Mucosa of gallbladder (tissue), 1 donor: ENCODE measurements at regions not wholly inside any gene's neighbourhood (a gene's known extent, or its start where the extent isn't known, plus 50 kb on each side); places are given as distances from the start of the nearest gene placed in this dataset.

Experiments
- DNase-seq: peaks from one replicate; pipeline ENCODE4 v3.0.0-alpha.2; 2020; ENCODE audit warnings: low spot score
- donor health status: DM: no; HTN: no; CAD: no.

DNA sequence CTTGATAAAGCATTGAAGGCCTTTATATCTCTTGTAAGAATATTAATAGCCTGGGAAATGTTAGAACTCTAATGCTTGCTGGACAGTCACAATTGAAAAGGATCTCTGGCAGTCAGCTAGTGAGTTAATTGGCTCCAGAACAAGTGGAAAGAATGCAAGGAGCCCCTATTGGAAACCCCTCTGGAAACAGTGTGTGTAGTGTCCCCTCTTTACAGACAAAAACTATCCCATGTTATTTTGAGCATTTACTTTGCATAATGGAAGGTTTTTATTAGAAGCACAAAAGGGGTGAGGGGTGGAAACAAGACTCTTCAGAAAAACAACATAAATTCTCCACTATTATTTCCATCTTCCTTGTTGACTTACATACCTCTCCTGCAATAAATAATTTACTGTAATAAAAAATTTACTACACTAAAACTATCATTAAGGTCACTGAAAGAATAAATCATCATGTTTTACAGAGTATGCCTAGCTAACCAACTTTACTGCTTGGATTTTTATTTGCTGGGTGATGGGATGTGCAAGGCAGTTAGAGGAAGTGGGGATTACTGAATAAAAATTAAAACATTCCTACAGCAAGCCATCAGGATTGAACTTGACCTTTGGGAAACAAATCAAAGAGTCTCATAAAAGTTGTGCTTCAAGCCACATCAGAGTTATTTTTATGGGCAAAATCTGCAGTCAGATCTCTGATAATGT lies 610.4 kb downstream of the TBC1D4 start:
- DNase-seq: no peak

DNA sequence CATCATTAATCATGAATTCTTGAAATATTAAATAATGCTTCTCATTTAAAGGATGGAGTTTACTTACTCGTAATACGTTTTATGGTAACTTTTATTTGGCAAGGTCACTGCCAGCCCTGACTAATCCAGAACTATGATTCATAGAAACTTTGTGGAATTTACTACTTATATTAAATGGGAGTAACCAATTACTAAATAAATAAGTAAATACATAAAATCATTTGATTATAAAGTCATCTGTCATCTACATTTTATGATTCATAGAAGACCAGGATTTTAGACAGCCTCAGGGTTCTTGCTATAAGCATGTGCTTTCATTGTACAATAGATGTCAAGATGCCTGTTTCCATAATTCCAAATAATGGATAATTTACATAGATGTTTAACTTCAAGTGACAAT lies 611.1 kb downstream of the TBC1D4 start:
- DNase-seq: no peak

DNA sequence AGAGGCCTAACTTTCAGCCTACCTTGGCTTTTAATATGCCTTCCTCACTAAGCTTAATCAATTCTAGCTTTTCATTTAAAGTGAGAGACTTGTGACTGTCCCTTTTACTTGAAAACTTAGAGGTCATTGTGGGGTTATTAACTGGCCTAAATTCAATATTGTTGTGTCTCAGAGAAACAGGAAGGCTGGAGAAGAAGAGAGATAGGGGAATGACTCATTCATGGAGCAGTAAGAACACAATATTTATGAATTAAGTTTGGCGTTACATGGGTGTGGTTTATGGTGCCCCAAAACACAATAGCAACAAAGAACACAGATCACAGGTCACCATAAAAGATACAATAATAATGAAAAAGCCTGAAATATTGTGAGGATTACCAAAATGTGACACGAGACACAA lies 612.1 kb downstream of the TBC1D4 start:
- DNase-seq: no peak

DNA sequence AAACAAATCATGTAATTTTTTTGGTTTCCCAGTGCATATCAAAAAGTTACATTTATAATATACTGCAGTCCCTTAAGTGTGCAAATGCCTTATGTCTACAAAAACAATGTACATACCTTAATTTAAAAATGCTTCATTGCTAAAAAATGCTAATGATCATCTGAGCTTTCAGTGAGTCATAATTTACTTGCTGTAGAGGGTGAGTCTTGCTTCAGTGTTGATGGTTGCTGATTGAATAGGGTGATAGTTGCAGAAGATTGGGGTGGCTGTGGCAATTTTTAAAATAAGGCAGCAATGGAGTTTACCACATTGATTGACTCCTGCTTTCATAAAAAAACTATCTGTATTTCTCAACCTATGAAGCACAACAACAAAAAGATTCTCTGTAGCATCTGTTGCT lies 613.9 kb downstream of the TBC1D4 start:
- no peak for DNase-seq

DNA sequence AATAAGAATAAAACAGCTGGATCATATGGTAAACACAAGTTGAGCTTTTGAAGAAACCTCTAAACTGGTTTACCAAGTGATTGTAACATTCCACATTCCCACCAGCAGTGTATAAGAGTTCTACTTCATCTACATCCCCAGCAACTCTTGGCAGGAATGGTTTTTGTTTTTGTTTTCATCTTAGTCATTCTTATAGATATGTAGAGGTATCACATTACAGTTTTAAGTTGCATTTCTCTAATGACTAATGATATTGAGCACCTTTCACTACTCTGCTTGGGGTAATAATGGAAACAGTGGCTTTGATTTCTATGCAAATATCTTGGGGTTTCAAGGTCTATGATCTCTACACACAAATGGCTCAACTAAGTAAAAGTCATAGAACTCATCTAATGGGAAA lies 614.5 kb downstream of the TBC1D4 start:
- DNase-seq: no peak

GRCh38 chr13:74866101-74866500 lies 615.9 kb downstream of the TBC1D4 start:
- no peak for DNase-seq

DNA sequence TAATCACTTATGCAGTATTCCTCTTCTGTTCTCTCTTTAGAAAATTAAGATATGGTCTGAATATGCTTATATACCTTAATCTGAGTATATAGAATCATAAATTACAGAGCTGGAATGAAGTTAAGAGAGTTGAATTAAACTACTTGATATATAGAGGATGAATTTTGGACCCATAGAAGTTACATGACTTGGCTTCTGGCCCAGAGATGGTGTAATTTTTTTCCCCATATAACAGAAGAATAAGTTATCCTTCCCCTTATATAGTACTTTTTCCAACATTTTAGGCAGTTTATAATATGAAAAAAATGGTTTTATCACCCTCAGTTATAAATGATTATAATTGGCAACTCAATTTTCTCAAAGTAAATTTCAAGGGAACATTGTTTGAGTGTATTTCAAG lies 616.3 kb downstream of the TBC1D4 start:
- no peak for DNase-seq

DNA sequence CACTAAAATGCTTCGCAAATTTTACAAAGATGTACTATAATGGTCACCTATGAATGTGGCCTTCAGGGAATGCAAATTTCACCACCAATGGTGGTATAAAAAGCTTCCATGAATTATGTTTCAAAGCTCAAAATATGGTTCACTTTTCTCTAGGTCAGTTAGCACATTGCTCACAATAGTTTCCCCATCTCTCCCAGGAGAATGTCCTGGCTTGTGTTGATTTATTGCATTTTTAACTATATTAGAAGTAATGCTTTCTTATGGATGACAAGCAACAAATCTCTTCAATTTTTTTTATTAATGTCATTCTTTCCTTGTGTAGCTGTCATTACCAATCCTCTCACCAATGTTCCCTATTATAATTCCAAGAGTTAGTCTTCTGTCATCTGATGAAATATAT lies 621.2 kb downstream of the TBC1D4 start:
- DNase-seq: no peak

- no peak for DNase-seq
Observed at GRCh38 chr13:74850893-74851292, 631.1 kb downstream of the TBC1D4 start.

DNA sequence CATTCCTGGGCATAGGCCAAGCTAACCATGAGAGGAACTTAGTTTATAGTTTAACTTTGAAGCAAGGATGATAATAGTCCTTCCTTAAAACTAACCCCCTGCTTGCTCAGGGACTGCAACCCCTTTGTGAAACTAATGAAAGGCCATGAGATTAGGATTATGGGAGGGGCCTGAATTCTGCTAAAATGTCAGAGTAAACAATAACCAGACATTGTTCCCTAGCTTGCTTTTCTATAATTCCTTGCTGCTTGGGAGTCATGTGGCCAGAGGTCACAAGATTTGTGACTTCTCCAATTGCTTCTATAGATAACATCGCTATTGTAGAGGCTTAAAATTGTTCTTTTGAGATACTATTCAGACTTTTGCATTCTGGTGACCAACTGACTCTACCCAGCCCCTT lies 634.0 kb downstream of the TBC1D4 start:
- DNase-seq: no peak

DNA sequence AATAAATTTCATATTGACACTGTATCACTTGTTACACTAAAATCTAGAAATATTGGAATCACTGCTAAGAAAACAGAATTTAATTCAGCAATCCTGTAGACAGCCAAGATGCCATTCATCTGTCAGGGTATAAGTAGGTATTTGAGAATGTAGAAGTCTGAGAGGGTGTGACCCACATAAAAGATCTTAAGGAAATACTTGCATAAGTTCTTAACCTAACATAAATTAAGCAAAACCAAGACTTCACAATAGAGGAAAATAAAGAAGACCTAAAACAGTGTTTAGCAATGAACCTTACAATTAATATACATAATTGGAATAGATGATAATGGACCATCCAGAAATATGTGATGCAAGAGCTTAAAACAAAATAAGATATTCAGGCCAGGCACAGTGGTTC lies 636.2 kb downstream of the TBC1D4 start:
- no peak for DNase-seq

DNA sequence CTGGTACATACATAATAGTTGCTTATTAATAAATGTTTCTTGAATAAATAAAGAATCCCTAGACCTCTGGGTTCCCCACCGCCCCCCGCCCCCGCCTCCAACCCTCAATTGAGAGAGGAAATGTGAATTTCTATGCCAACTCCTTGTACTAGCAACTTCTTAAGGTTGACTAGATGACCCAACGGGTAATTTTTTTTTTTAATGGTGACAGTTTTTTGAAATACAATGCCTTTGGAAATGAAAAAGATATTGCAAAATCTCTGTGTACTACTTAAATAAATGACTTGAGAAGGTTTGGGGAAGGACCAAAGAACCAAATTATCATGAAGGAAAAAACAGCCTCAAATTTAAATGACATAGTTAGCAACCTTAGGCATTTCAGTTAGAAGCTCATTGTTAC lies 640.3 kb downstream of the TBC1D4 start:
- DNase-seq: no peak

DNA sequence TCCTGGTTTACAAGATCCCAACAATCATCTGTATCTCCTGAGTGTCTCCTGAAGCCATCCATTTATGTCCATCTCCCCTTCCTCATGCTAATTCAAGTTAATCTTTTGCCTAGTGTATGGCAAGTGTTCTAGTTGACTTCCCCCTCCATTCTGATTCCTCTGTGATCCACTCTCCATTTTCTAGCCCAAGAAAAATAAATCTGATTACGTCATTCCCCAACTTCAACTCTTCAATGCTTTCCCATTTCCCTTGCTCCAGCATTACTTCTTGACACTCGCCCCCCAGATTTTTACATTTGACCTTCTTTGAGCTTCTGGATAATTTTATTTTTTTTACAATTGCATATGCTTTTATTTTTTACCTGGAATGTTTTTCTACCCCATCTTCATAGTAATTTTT lies 640.8 kb downstream of the TBC1D4 start:
- DNase-seq: no peak

- no peak for DNase-seq
Observed at GRCh38 chr13:74839656-74840055, 642.3 kb downstream of the TBC1D4 start.

DNA sequence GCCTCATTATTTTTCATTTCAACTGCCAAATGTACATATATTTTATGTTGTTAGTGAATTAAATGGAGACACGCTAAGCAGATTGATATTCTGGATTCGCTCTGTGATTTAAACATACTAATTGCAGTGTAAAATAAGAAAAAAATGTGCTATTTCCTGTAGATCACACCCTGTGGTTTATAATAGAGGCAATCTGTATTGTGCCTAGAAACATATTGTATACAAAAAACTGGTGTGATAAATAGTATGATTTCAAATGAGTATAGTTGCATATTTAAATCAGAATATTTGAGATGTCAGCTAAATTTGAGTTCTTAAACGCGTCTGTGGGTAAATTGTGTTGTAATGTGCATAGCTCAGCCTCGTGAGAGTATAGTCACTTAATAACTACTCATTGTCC lies 643.9 kb downstream of the TBC1D4 start:
- no peak for DNase-seq

- no peak for DNase-seq
Observed at GRCh38 chr13:74836628-74837027, 645.3 kb downstream of the TBC1D4 start.

DNA sequence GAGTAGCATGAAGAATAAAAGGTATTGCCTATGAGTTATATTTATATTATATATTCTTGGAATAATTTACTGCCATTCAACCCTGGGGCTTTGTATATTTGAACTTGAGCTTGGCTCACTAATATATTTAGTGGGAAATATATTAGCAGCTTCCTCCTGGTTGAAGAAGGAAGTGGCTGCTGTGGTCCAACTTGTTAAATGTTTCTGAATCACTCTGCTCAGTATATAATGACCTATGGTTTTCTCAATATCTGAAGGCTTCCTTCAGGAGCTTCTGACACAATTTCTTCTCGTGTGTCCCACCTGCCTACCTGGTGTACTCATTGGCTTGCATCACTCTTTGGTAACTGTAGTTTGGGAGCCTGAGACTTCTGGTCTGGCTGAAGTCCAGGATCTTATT lies 646.4 kb downstream of the TBC1D4 start:
- no peak for DNase-seq

- no peak for DNase-seq
Observed at GRCh38 chr13:74825938-74826246, 656.1 kb downstream of the TBC1D4 start.

DNA sequence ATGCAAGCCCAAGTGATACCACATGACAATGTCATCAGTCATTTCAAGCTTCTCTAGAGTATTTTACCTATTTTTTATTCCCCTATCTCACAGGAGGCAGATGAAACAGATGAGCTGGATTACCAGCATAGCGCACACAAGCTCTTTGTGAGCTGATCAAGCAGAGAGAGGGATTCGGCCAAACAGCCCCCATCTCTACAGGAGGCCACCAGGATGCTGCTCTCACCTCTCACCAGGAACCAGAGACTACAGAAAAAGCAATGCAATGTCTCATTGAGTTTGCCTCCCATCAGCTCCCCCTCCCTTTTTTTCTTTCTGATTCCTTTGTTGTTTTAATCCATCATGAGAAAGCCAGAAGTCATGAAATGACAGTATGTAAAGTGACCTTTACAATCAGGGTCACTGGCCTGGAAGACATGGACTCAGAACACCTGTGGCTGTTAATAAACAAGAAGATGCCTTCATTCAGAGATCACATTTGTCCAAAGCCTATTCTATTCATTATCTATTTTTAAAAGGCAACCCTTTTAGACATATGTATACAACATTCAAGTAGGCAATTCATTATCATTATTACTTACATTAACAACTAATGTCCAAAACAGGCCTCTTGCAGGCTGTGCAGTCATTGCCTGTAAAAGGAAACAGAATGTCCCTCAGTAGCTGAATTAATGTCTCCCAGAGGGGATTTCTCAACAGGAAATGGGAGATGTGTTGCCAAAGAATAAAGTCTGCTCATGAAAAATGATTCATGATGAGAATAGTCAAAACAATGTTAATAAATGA lies 656.6 kb downstream of the TBC1D4 start:
- no peak for DNase-seq

DNA sequence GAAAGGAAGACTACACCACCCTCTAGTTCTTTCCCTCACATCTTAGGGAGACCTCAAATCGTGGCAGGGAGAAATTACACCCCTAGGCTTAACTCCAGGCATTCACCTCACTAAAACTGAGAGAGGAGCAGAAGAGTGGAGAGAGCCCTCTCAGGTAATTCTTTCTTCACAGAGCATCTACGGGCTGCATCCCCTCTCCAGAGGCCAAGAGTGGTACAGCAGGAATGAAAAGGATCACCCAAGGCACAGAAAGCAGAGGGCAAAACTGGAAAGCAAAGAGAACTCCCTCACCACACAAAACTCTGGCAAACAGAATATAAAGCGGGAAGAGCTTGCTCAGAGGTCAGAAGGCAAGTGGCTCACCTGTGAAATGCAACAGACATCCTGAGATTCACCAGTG lies 661.2 kb downstream of the TBC1D4 start:
- no peak for DNase-seq

DNA sequence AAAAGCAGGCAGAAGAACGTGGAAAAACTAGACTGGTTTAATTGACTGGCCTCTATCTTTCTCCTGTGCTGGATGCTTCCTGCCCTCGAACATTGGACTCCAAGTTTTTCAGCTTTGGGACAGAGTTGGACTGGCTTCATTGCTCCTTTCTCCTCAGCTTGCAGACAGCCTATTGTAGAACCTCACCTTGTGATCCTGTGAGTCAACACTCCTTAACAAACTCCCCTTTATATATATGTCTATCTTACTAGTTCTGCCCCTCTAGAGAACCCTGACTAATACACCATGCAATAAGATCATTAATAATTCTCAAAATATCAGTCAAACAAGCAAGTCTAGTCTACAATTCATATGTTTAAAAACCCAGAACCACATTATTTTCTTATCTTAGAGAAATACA lies 662.4 kb downstream of the TBC1D4 start:
- DNase-seq: no peak

GRCh38 chr13:74816737-74817136 lies 665.2 kb downstream of the TBC1D4 start:
- no peak for DNase-seq

- no peak for DNase-seq
Observed at GRCh38 chr13:74796157-74796556, 662.0 kb upstream of the KLF12 start.

DNA sequence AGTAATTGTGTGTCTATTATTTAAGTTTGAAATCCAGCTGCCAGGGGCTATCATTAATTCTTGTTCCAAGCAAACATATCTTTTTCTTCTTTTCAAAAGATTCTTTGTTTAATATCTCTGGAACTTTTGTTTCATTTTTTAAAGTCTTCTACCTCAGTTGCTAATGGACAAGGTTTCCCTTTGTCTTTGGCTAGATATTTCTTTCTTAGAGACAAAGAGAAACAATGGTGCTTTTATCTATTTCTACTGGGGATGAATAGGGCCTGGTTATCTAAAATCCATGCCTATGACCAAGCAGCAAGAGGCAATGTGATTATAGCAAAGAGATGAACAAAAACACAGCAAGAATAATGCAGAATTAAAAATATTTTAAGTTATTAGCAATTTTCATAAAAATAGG lies 661.3 kb upstream of the KLF12 start:
- DNase-seq: no peak
